CD14-positive monocyte (primary cell): ENCODE measurements at regions not wholly inside any gene's neighbourhood (a gene's known extent, or its start where the extent isn't known, plus 50 kb on each side); places are given as distances from the start of the nearest gene placed in this dataset.

Experiments
- DNase-seq, 3 donors: peaks; one replicate each; pipeline ENCODE4 v3.0.0-alpha.2; 2011 to 2022
- H2AFZ ChIP-seq: 2 replicates; pipeline ENCODE4 v1.6.0; 2012; ENCODE audit warnings: mild to moderate bottlenecking, low read depth, low read length, inconsistent platforms; ENCODE audit not compliant: insufficient read depth, poor library complexity, severe bottlenecking
- H3K27ac ChIP-seq, 2 donors: 1 replicate in 1 of 2; 2 replicates in 1 of 2; pipeline ENCODE4 v1.5.1; 2012 to 2013; ENCODE audit warnings: low read length in 2 of 2, control low read depth in 1 of 2, inconsistent platforms in 1 of 2, low read depth in 1 of 2, mild to moderate bottlenecking in 1 of 2
- H3K27me3 ChIP-seq, 2 donors: one replicate each; pipeline versions ENCODE4 v1.6.0 to v1.6.1; 2011 to 2013; ENCODE audit warnings: low read length in 2 of 2; ENCODE audit not compliant: control insufficient read depth in 2 of 2, insufficient read depth in 2 of 2
- H3K36me3 ChIP-seq, 2 donors: replicated peaks in 1 of 2; 1 replicate in 1 of 2; 2 replicates in 1 of 2; pipeline versions ENCODE4 v1.5.1 to v1.6.1; 2012 to 2013; ENCODE audit warnings: low read length in 2 of 2, control low read depth in 1 of 2, inconsistent platforms in 1 of 2, mild to moderate bottlenecking in 1 of 2; ENCODE audit not compliant: insufficient read depth in 2 of 2, control insufficient read depth in 1 of 2
- H3K4me1 ChIP-seq, 2 donors: 1 replicate in 1 of 2; 2 replicates in 1 of 2; pipeline versions ENCODE4 v1.5.1 to v1.6.1; 2012 to 2013; ENCODE audit warnings: low read length in 2 of 2, control low read depth in 1 of 2, inconsistent platforms in 1 of 2, mild to moderate bottlenecking in 1 of 2, moderate library complexity in 1 of 2; ENCODE audit not compliant: insufficient read depth in 2 of 2, control insufficient read depth in 1 of 2
- H3K4me2 ChIP-seq: replicated peaks from 2 replicates; pipeline ENCODE3; 2012; ENCODE audit warnings: low read length, moderate library complexity, mild to moderate bottlenecking; ENCODE audit not compliant: poor library complexity, severe bottlenecking; ENCODE audit errors: extremely low read depth
- H3K4me3 ChIP-seq, 3 experiments: fragments of 200-600 bp in 1 of 3; sonication (generic) in 1 of 3; replicated peaks in 1 of 3; 1 replicate in 2 of 3; 2 replicates in 1 of 3; pipeline ENCODE4 v1.5.1; 2011 to 2013; ENCODE audit warnings: low read length in 3 of 3, mild to moderate bottlenecking in 3 of 3, control low read depth in 2 of 3, low read depth in 2 of 3, inconsistent platforms in 1 of 3, moderate library complexity in 1 of 3
- H3K79me2 ChIP-seq: 2 replicates; pipeline ENCODE4 v1.6.0; 2012; ENCODE audit warnings: mild to moderate bottlenecking, control low read depth, inconsistent platforms, low read length, moderate library complexity; ENCODE audit not compliant: insufficient read depth
- H3K9ac ChIP-seq: 2 replicates; pipeline ENCODE4 v1.6.0; 2017; ENCODE audit warnings: low read length, mild to moderate bottlenecking; ENCODE audit not compliant: insufficient read depth, poor library complexity, severe bottlenecking
- H3K9me3 ChIP-seq, 2 donors: replicated peaks in 1 of 2; 1 replicate in 1 of 2; 2 replicates in 1 of 2; pipeline versions ENCODE4 v1.5.1 to v1.6.1; 2012 to 2013; ENCODE audit warnings: low read length in 2 of 2, control low read depth in 1 of 2; ENCODE audit not compliant: control insufficient read depth in 1 of 2, insufficient read depth in 1 of 2
- H4K20me1 ChIP-seq: 2 replicates; pipeline ENCODE4 v1.6.0; 2012; ENCODE audit warnings: mild to moderate bottlenecking, low read length, control low read depth, moderate library complexity; ENCODE audit not compliant: insufficient read depth
- H3K27ac Mint-ChIP-seq, 7 donors: one replicate each; pipeline ENCODE4 v1.8.0; 2020; ENCODE audit warnings: mild to moderate bottlenecking in 7 of 7, mixed read lengths in 7 of 7, moderate library complexity in 6 of 7, inconsistent platforms in 2 of 7
- H3K27me3 Mint-ChIP-seq, 3 donors: one replicate each; pipeline ENCODE4 v1.8.0; 2021 to 2022; ENCODE audit warnings: low read depth in 3 of 3, mild to moderate bottlenecking in 3 of 3, mixed read lengths in 3 of 3, moderate library complexity in 3 of 3, inconsistent platforms in 1 of 3
- H3K36me3 Mint-ChIP-seq, 2 donors: one replicate each; pipeline ENCODE4 v1.8.0; 2020; ENCODE audit warnings: mixed read lengths in 2 of 2, inconsistent platforms in 1 of 2, mild to moderate bottlenecking in 1 of 2
- H3K4me1 Mint-ChIP-seq: one replicate; pipeline ENCODE4 v1.8.0; 2020; ENCODE audit warnings: mild to moderate bottlenecking, mixed read lengths
- H3K4me3 Mint-ChIP-seq, 2 donors: one replicate each; pipeline ENCODE4 v1.8.0; 2020; ENCODE audit warnings: mild to moderate bottlenecking in 2 of 2, mixed read lengths in 2 of 2, moderate library complexity in 1 of 2
- H3K9me3 Mint-ChIP-seq, 7 donors: one replicate each; pipeline ENCODE4 v1.8.0; 2020 to 2022; ENCODE audit warnings: mixed read lengths in 7 of 7, mild to moderate bottlenecking in 6 of 7, moderate library complexity in 6 of 7, inconsistent platforms in 2 of 7
- WGBS: methylation state at CpG from one replicate; pipeline ENCODE4 v1.1.5; 2013; ENCODE audit warnings: missing lambda C conversion rate; ENCODE audit not compliant: insufficient coverage; 5-methylcytosine and 5-hydroxymethylcytosine counted together
- intact Hi-C, 2 donors: fragments of 100-400 bp; cut with micrococcal nuclease; formaldehyde crosslinking; loops; one replicate each; pipeline versions ENCODE4 v1.15.0 to v1.15.1; 2023
- TF ChIP-seq, protein P1 (sequence below): fragments of 200-600 bp; IDR thresholded peaks from one replicate; pipeline ENCODE4 v1.8.0; 2022; ENCODE audit warnings: antibody characterized with exemption, mild to moderate bottlenecking

GRCh38 chr3:106184540-106185457, 316.0 kb upstream of the CBLB start:
- Histone ChIP-seq H3K36me3 (no peaks in the 10 kb centered on the region), H3K79me2 (no peaks in the 10 kb centered on the region), H3K9me3 (no peaks in the 10 kb centered on the region), H3K4me1 (no peaks in the 10 kb centered on the region), H4K20me1 (no peaks in the 10 kb centered on the region), H3K27ac (no peak overlapping the region), H3K4me3 (no peak overlapping the region), H2AFZ (no peak overlapping the region), H3K27me3 (no peaks in the 10 kb centered on the region), H3K9ac (no peak overlapping the region), H3K4me2 (no peak overlapping the region)
- WGBS, result no CpG with 5 or more reads among the region's 4 CpGs
- H3K4me1 Mint-ChIP-seq, result peaks cover 2% of the 10 kb centered on the region
- no peaks in the 10 kb centered on the region for H3K27me3 Mint-ChIP-seq
- TF ChIP-seq, protein P1, sequence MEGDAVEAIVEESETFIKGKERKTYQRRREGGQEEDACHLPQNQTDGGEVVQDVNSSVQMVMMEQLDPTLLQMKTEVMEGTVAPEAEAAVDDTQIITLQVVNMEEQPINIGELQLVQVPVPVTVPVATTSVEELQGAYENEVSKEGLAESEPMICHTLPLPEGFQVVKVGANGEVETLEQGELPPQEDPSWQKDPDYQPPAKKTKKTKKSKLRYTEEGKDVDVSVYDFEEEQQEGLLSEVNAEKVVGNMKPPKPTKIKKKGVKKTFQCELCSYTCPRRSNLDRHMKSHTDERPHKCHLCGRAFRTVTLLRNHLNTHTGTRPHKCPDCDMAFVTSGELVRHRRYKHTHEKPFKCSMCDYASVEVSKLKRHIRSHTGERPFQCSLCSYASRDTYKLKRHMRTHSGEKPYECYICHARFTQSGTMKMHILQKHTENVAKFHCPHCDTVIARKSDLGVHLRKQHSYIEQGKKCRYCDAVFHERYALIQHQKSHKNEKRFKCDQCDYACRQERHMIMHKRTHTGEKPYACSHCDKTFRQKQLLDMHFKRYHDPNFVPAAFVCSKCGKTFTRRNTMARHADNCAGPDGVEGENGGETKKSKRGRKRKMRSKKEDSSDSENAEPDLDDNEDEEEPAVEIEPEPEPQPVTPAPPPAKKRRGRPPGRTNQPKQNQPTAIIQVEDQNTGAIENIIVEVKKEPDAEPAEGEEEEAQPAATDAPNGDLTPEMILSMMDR, result no peak
- no peak overlapping the region for H3K4me3 Mint-ChIP-seq
- intact Hi-C loops, result no loop called here
- H3K27ac Mint-ChIP-seq, result no peak overlapping the region
- H3K9me3 Mint-ChIP-seq, result peaks cover 0 to 1% (median 0%) of the 10 kb centered on the region in 7 donors
- no peak for DNase-seq
- H3K36me3 Mint-ChIP-seq, result no peaks in the 10 kb centered on the region

DNA sequence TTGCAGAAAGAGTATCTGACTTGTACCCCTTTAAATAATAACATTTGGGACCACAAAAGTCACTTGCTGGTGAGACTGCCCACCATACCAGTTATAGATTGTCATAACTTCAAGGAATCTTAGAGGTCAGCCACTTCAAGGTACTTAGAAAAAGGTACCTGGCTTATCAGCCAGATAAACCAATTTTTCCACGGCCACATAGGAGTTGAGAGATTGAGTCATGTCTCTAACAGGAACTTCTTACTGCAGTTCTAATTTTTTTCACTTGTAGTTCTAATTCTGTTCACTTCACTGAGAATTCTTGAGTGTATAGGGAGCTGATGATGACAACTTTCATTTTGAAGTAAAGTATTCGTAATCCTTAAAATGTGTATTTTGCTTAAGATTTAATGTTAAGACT, 317.1 kb upstream of the CBLB start:
- H3K36me3 ChIP-seq, result no peaks in the 10 kb centered on the region
- no peaks in the 10 kb centered on the region for H3K79me2 ChIP-seq
- intact Hi-C loops, result no loop called here
- DNase-seq, result no peak
- no peak overlapping the region for H3K4me2 ChIP-seq
- no peak overlapping the region for H3K4me3 ChIP-seq
- no peaks in the 10 kb centered on the region for H3K36me3 Mint-ChIP-seq
- no peak overlapping the region for H3K9ac ChIP-seq
- H4K20me1 ChIP-seq, result no peaks in the 10 kb centered on the region
- no CpG with 5 or more reads among the region's 2 CpGs for WGBS
- H3K4me1 Mint-ChIP-seq, result peaks cover 2% of the 10 kb centered on the region
- no peaks in the 10 kb centered on the region for H3K4me1 ChIP-seq
- TF ChIP-seq, protein P1, result no peak
- no peaks in the 10 kb centered on the region for H3K9me3 ChIP-seq
- H3K27ac ChIP-seq, result no peak overlapping the region
- no peak overlapping the region for H3K4me3 Mint-ChIP-seq
- H2AFZ ChIP-seq, result no peak overlapping the region
- H3K27me3 Mint-ChIP-seq, result no peaks in the 10 kb centered on the region
- peaks cover 0 to 1% (median 0%) of the 10 kb centered on the region in 7 donors for H3K9me3 Mint-ChIP-seq
- H3K27ac Mint-ChIP-seq, result no peak overlapping the region
- H3K27me3 ChIP-seq, result no peaks in the 10 kb centered on the region
